ENCODE measurements at regions not wholly inside any gene's neighbourhood (a gene's known extent, or its start where the extent isn't known, plus 50 kb on each side); places are given as distances from the start of the nearest gene placed in this dataset.

GRCh38 chr4:179894066-179894778 lies 2349.0 kb upstream of the TENM3 start:
- TF ChIP-seq CTCF (conservative IDR thresholded peaks at IDR 0.05; ENCODE audit: low read depth, low read length) (no peak), CEBPB (IDR thresholded peaks at IDR 0.05; ENCODE audit: low read depth, low read length) (no peak), SMC3 (IDR thresholded peaks at IDR 0.05; ENCODE audit: low read depth, low read length) (no peak), POLR2A (IDR thresholded peaks at IDR 0.05; ENCODE audit: low read depth, low read length) (no peak), RCOR1 (IDR thresholded peaks at IDR 0.05; ENCODE audit: insufficient replicate concordance, low read length) (no peak), MAFK (IDR thresholded peaks at IDR 0.05; ENCODE audit: low read depth, low read length) (no peak), RAD21 (IDR thresholded peaks at IDR 0.05; ENCODE audit: low read length) (no peak), BHLHE40 (IDR thresholded peaks at IDR 0.05; ENCODE audit: low read depth, low read length) (no peak), RFX5 (IDR thresholded peaks at IDR 0.05; ENCODE audit: low read depth, low read length) (no peak)

All from IMR-90 (cell line).